GM19372 (cell line): ENCODE measurements at regions not wholly inside any gene's neighbourhood (a gene's known extent, or its start where the extent isn't known, plus 50 kb on each side); places are given as distances from the start of the nearest gene placed in this dataset.

Experiments used
- ATAC-seq: cut with Tn5 transposase; IDR thresholded peaks from one replicate; pipeline ENCODE4 v1.9.1; 2021; ENCODE audit warnings: mild to moderate bottlenecking, low read depth, moderate library complexity; ENCODE audit not compliant: unreplicated experiment

DNA sequence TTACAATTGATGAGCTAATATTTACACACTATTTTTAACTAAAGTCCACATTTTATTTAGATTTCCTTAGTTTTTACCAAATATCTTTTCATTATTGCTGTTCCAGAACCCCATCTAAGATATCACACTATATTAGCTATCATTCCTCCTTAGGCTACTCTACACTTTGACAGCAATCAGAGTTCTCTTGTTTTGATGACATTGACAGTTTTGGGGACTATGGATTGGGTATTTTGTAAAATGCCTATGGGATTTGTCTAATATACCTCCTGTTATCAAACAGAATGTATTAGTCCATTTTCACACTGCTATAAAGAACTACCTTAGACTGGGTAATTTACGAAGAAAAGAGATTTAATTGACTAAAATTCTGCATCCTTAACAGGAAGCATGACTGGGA, 489.1 kb downstream of the FOXG1 start:
- no peak for ATAC-seq

DNA sequence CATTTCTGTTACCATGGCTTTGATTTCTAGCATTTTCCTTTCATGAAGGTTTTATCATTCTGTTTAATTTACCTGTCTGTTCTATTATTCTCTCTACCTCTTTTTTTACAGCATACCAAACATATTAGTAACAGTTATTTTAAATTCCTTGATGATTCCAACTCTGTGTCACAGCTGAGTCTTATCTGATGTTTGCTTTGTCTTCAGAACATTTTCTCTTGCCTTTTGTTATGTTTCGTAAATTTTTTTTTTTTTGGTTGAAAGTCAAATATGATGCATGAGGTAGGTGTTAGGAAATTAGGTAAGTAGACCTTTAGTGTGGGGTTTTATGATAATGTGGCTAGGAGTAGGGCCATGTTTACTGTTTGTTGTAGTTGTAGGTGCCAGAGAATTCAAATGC, 496.4 kb downstream of the FOXG1 start:
- no peak for ATAC-seq

DNA sequence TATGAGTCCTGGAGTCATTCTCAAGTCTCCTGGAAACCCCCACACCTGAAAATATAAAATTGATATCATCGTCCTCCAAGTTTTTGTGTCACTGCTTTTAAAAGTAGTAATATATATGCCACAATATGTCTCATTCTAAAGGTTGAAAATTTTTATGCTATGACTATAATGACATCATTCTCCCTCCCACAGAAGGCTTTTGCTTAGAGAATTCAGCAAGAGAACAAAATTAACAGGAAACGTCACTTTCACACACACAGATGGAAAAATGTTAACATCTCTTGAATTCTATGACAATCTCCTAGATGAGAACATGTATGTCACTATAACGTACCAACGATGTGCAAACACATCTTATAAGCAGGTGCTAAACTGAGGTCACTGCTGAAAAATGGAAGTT, 498.3 kb downstream of the FOXG1 start:
- ATAC-seq: no peak

DNA sequence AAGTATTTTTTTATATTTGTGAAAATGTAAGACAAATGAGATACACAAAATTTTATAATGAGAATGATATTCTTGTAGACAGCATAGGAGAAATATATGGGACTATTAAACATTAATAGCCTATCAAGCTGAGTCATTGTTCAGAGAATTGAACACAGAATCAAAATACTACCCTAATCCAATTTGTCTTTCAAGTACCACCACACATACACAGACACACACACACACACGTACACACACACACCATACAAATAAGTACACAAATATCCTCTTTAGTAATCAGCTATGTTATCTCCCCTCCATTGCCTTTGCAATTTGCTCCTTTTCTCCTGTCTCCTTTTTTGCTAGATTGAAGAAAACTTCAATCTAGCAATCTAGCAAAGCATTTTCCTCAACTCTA, 499.3 kb downstream of the FOXG1 start:
- ATAC-seq: no peak

DNA sequence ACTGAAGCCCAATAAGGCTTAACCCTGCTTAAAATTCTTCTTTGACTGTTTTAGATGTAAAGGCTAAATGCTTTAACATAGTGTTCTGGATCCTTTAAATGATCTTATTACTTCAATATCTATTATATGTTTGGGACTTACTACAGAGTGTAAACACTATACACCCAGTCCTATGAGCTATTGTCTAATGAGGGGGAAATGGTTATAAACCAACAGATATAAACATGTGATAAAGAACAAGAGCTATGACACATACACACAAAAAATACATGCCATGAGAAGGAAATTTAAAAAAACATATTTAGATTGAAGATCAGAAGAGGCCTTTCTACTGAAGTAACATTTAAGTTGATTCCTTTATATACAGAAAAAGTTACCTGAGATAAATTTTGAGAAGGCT, 505.1 kb downstream of the FOXG1 start:
- ATAC-seq: no peak

DNA sequence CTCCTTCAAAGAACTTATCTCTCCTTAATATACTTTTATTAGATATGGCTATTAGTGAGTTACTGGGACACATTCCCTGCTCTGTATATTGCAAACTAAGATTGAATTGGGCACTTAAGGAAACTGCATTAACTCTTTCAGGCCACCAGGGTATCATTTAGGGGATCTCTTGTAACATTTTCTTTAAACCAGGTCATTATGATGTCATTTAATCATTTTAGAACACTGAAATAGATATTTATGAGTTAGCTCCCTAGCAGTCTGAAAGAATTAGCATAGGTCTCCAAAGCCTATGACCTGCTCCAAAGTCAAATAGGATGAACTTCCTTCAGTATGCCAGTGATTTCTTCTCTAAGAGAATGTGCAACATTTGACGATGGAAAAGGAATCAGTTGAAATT, 506.9 kb downstream of the FOXG1 start:
- ATAC-seq: no peak

DNA sequence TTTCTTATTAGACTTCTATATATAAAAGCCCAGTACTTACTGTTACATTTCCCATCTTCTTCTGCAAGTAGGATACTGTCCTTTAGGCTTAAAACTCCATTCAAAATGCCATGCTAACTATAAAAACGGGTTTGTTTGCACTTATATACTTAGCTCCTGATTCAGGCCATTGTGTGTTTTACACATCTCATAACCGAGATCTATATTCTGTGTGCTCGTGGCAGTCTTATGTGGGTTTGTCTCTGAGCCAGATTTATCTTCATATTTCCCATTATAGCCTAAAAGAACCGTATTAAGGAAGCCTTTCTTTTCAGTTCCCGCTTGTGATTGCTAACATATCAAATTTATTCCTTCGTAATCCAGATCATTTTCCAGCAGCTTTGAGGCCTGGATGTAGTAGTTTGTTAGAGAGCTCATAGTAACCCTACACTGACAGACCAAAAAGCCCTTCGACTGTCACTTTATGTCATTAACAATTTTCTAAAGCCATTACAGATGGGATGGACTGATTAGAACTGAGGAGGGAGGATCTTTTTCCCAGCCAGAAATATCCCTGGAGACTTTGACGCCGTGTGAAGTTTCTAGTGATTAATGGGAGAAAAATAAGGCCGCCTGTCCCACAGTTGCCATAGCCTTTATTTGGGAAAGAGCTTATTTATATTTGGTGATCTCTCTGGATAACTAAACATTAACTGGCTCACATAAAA, 508.5 kb downstream of the FOXG1 start:
- ATAC-seq: no peak

DNA sequence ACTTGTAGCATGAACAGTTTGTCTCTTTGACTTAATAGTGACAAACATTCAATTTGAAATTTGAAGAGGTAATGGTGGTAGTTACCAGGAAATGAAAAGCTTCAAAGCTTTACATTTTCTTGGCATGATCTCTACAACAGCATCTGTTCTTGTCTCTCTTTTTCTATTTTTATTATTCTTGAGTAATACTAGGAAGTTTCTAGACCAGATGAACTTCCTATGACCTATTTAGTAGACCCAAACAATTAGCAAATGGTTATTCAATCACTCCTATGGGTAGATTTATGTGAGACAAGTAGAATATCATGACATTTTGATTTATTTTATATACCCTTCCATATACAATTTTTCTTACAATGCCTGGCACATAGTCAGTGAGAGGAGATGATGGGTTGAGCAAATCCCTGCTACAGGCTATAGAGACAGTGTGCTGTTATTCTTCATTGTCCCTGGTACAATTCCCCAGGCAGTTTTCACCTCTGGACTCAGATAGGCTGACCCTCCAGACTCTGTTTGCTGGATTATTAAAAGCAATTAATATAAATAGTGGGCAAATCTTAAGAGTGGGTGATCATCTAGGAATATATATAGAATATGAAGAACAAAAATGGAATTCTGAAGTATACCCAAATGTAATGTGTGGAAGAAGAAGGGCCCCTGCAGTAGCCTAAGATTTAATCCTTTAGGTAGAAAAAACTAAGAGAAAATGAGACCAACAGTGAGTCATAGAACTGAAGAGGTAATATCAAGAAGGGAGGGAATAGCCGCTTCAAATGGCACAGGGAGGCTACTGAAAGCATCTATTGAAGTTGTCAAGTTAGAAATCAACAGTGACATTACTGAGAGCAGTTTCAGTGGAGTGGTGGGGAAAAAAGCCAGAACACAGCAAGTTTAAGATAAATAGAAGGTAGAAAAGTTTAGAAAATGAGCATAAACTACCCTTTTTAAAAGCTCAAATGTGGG, 512.0 kb downstream of the FOXG1 start:
- ATAC-seq: no peak

DNA sequence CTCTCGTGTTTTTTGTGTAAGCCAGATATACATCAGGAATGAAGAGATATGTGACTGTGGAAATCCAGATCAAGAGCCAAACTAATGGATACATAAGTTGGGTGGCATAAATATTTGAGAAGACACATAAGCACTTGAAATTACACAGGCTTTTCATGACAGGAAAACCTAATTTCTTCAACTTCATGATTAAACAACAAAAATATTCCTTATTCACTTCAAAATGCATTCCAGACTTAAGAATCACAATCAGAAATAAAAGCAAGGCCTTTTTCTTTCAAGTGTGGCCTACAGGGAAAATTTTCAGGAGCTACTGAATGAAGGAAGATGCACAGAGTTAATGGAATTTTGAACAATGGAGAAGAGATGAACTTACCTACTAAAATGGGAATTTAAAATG, 515.6 kb downstream of the FOXG1 start:
- ATAC-seq: no peak

DNA sequence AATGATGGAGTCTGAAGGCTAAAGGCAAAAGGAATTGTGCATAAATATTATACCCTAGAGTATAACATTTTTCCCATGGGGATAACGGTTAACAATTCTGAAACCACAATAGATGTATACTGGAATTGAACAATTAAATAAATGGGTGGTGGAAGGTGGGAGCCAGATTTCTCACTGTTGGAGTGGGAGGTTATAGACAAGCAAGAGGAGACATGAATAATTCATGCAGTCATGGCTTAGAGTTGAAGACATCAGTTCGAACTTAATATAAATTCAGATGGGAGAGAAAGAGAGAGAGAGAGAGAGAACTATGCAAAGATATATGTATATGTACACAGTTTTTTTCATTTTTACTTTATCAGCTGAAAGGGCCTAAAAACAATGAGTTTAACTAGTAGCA, 523.9 kb downstream of the FOXG1 start:
- ATAC-seq: no peak

DNA sequence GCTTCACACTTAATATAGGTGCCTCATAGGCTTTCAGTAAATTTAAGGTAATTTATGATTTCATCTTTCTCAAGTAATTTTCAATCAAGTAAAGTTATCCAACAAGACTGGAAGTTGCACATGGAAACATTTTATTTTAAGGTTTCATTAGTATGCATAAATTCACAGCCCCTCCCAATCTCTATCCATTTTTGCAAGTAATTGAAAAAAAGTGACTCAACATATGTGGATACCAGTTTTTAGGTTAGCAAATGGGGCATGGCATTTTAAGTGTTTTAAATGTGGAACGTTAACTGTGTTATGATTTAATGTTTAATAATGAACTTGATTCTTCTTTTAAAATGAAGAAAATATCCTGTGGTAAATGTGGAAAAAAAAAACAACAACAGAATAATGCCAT, 532.8 kb downstream of the FOXG1 start:
- ATAC-seq: no peak

DNA sequence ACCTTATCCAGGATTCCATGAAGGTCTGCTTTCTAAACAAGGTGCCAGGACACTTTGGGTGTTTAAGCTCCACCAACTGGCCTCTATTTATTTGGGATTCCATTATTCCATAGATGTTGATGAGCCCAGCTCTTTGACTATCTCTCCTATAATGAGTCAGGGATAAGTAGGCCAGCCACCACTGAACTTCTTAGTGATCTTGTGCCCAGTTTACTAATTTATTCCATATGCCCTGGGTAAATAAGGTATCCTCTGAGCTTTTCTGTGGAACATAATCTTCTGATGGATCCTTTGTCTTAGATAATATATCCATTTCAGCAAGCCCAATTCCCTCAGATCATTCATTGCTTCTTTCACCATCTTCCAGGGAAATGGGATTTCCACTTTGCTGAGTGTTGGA, 535.0 kb downstream of the FOXG1 start:
- ATAC-seq: no peak

DNA sequence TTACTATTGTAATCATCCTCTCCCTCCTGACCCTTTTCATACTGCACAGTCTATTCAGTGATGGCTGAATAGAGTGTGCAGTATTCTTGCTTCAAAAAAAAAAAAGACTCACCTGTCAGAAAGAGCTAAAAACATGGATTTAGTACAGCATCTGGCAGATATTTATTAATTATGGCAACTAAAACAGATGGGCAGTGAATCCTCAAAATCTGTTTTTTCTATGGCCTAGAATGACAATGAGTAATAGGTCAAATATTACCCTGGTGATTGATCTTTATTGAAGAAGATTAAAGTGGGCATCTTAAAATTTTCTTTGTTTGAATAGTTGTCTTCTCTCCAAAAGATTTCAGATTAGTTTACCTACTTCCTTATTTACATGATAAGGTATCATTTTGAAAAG, 543.6 kb downstream of the FOXG1 start:
- no peak for ATAC-seq

DNA sequence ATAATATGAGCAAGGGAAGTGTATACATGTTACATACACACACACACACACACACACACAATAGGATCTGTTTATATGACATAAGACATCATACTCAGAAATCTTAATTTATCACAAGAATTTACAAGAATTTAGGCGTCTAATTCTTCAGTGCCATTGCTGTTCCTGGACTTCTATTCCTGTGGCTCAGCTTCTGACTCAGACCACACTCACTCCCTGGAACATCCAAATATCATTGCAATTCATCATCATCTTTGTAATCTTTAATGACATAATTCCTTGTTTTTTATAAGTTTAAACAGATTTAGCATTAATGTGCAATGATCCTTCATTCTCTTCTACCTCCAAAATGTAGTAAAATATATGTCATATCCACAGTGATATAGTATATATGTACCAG, 544.2 kb downstream of the FOXG1 start:
- ATAC-seq: no peak

DNA sequence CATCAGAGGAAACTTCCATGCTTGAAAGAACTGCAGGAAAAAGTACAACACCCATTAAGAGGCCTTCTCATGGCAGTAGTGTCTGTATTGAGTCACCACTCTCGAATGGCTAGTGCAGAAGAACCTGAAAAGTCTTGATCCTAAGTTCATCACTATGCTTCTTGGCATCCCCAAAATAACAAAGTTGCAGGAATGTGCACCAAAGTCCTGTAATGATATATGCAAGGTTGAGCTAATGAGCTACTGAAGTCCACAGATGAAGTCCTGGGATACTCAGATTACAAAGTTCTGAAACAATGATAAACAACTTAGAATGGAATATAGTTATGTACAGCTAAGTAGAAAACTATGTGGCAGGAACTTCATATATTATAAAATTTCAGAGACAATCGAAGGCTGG, 545.4 kb downstream of the FOXG1 start:
- ATAC-seq: no peak

DNA sequence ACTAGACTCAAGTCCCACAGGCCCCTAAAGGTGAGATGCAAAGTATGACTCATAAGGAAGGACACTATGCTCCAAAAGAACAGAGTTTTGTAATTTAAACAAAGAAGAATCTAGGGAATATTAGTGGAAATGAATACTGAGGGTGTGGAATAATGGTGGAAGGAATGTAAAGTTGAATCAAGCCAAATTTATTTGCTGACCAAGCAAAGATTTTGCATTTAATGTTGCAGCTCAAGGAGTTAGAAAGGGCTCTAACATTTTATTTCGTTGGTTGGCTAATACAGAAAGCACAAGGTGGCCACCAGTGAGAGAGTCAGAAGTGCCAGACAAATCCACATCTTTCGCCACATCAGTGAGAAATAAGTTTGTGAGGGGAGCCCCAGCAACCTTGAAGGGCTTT, 550.3 kb downstream of the FOXG1 start:
- ATAC-seq: no peak

DNA sequence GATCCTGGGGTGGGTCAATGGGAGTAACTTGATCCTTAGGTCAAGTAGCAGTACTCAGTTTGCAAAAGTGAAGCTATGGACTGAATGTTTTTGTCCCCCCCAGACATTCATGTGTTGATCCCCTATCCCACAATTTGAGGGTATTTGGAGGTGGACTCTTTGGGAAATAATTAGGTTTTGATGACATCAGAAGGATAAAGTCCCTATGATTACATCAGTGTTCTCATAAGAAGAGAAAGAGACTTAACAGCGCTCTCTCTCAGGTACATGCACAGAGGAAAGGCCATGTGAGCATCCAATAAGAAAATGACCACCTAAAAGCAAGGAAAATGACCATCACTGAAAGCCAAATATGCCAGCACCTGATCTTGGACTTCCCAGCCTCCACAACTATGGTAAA, 550.8 kb downstream of the FOXG1 start:
- no peak for ATAC-seq

DNA sequence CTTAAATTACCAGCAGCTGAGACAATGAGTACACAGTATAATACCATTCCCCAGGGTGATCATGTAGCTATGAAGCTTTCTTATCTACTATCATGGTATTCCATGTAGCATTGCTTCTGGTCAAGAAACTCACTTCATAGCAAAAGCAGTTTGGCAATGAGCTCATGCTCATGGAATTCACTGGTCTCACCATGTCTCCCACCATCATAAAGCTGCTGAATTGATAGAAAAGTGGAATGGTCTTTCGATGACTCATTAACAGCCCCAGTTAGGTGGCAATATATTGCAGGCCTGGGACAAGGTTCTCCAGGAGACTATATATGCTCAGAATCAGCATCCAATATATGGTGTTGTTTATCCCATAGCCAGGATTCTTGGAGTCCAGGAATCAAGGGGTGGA, 553.7 kb downstream of the FOXG1 start:
- no peak for ATAC-seq

DNA sequence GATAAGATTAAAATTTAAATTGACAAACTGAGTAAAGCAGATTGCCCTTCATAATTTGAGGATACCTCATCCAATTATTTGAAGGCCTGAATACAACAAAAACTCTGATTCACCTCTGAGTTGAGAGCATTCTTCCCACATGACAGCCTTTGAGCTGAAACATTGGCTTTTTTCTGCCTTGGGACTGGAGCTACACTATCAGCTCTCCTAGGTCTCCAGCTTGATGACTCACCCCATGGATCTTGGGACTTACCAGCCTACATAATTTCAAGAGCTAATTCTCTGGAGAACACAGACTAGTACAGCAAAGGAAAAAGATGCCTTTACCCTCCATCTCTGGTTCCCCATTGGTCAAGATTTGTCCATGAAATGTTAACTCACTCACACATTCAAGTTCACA, 555.1 kb downstream of the FOXG1 start:
- no peak for ATAC-seq

DNA sequence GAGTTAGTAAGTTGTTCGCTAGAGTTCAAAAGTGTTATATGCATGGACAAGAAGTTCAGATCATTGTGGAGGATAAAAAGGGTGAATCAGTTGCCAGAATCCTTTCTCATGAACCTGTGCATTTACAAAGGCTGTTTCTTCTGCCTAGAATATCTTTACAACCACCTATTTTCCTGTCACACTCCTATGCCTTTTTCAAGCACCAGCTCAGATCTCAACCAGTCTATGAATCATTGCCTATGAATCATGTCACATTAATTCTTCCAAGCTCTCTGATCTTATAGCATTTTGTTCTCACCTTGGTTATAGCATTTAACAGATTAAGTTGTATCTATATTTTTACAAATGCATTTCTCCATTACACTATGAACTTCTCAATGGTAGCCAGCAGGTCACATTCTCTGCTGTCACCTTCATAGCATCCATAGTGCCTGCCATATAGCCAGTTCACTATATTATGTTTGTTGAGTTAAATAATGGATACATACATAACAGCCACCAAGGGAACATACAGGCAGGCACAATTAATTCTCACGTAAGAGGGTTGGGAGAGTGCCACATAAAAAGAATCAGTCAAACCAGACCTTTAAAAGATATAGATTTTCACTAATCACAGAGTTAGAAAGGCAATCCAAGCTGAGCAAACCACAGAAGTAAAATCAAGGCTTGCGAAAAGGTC, 573.0 kb downstream of the FOXG1 start:
- ATAC-seq: no peak

DNA sequence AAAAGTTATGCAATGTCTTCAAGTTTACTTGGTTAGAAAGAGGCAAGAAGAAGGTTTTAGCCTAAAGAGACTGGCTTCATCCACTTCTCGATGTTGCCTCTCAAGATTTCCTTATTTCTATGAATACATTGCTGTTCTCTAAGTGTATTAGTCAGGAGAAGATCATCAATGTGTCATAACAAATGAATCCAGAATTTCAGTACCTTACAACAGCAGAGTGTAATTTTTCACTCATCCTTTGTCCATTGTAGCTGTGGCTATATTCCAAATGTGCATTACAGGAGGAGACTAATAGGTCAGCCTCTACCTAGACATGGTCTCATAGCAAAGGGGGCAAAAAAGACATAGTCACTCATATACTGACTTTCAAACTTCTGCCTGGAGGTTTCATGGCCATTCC, 579.1 kb downstream of the PRKD1 start:
- no peak for ATAC-seq
